ENCODE measurements at regions not wholly inside any gene's neighbourhood (a gene's known extent, or its start where the extent isn't known, plus 50 kb on each side); places are given as distances from the start of the nearest gene placed in this dataset.
"Not testable (repeated sequence)": the region's sequence is repeated elsewhere in the genome, so short reads cannot be mapped to it uniquely, and the experiment has no call there.

GRCh38 chr14:105581551-105582341 lies 55.4 kb downstream of the TMEM121 start:
- no peak for DNase-seq (ENCODE audit: low spot score)

- no peak for DNase-seq (ENCODE audit: low spot score)
These were observed 56.3 kb downstream of the TMEM121 start for GRCh38 chr14:105582639-105583038.

- DNase-seq (ENCODE audit: low spot score): not testable (repeated sequence)
These were observed 57.5 kb downstream of the TMEM121 start for GRCh38 chr14:105583914-105584313.

- not testable (repeated sequence) for DNase-seq (ENCODE audit: low spot score)
These were observed 58.9 kb downstream of the TMEM121 start for GRCh38 chr14:105585290-105585689.

GRCh38 chr14:105585722-105586121 lies 59.3 kb downstream of the TMEM121 start:
- not testable (repeated sequence) for DNase-seq (ENCODE audit: low spot score)

DNA sequence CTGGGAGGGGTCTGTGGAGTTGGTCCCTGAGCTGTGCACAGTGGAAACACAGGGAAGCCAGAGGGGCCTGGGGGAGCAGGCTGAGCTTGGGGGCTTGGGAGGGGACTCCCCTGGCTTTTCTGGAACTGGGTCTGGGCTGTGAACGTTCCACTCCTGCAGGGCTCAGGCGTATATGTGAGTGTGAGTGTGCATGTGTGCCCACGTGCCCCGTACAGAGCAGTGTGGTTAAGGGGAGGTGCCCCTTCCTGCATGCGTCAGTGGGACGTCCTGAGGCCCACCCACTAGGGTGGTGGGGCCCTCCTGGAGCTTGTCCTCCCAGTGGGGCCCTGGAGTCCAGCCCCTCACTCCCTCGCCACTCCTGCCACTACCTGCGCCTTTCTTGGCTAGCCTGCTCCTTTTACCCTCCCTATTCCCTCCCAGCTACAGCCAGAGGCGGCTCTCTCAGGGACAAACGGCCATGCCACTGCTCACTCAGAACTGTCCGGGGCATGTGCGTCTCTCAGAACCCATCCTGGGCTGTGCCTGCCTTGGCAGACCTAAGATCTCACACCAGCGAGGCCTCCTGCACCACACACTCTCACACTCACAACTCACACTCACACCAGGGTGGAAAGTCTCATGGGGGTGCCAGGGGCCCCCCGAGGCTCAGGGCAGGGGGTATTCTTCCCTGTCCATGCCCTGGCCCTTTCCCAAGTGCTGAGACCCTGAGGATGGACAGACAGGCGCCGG lies 59.9 kb downstream of the TMEM121 start:
- not testable (repeated sequence) for DNase-seq (ENCODE audit: low spot score)

DNA sequence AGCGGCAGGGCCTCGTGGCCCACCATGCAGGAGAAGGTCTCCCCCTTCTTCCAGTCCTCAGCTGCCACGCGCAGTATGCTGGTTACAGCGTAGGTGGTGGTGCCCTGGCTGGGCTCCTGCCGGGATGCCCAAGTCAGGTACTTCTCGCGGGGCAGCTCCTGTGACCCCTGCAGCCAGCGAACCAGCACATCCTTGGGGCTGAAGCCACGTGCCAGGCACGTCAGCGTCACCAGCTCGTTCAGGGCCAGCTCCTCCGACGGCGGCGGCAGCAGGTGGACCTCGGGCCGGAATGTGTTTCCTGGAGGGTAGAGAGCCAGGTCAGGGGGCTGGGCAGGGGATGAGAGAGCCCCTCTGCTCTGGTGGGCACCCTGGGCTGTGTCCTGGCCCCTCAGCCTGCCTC lies 60.7 kb downstream of the TMEM121 start:
- DNase-seq (ENCODE audit: low spot score): not testable (repeated sequence)

DNA sequence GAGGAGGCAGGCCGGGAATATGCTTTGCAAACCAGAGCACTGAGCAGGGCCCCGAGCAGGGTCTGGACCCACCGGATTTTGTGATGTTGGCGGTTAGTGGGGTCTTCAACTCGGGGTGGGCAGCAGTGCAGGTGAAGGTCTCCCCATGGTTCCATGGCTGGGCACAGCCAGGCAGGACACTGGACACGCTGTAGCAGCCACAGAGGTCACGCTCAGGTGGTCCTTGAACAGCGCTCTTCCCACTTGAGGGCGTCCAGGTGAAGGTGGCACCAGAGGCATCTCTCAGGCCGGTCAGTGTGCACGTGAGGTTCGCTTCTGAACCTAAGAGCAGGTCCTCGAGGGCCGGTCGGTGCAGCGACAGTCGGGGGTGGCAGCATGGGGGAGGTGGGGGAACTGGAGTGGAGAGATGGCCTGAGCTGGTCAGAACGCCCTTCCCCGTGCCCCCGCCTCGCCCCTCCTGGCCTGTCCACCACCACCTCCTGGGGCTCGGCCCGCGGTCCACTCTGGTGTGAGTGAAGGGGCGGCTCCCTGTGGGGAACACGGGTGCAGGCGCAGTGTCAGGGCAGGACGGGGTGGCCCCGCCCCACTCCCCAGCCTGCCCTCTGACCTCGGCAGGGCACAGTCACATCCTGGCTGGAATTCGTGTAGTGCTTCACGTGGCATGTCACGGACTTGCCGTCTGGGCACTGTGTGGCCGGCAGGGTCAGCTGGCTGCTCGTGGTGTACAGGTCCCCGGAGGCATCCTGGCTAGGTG lies 61.3 kb downstream of the TMEM121 start:
- not testable (repeated sequence) for DNase-seq (ENCODE audit: low spot score)

GRCh38 chr14:105588236-105588860 lies 62.0 kb downstream of the TMEM121 start:
- no peak for DNase-seq (ENCODE audit: low spot score)

- DNase-seq (ENCODE audit: low spot score): no peak
These were observed 63.0 kb downstream of the TMEM121 start for GRCh38 chr14:105589161-105589925.

DNA sequence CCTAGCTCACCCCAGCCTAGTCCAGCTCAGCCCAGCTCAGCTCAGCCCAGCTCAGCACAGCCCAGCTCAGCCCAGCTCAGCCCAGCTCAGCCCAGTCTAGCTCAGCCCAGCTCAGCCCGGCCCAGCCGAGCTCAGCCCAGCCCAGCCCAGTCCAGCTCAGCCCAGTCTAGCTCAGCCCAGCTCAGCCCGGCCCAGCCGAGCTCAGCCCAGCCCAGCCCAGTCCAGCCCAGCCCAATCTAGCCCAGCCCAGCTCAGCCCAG lies 63.5 kb downstream of the TMEM121 start:
- DNase-seq (ENCODE audit: low spot score): not testable (repeated sequence)

DNA sequence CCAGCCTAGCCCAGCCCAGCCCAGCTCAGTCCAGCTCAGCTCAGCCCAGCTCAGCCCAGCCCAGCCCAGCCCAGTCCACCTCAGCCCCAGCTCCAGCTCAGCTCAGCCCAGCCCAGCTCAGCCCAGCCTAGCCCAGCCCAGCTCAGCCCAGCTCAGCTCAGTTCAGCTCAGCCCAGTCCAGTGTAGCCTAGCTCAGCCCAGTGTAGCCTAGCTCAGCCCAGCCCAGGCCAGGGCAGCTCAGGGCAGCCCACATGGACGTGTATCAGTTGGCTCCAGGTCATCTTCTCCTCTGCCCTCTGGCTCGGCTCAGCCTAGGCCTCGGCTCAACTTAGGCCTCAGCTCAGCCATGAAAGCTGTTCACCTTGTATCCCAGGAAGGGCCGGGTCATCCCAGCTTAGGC lies 64.7 kb downstream of the TMEM121 start:
- DNase-seq (ENCODE audit: low spot score): no peak

GRCh38 chr14:105591792-105592341 lies 65.5 kb downstream of the TMEM121 start:
- DNase-seq (ENCODE audit: low spot score): not testable (repeated sequence)

DNA sequence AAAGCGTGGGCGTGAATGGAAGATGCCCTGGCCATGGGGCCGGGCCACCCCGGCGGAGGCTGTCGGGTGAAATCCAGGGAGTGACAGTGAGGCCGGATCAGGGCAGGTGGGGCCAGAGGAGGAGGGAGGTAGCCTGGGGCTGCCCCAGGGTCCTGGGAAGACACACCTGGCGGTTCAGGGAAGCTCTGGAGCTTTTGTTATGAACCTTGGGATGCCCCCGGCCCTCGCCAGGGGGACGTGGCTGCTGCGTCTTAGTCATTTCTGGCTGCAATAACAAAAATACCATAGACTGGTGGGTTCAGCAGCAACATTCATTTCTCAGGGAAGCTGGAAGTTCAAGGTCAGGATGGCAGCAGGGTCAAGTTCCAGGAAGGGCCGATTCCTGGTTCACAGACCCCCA lies 66.3 kb downstream of the TMEM121 start:
- not testable (repeated sequence) for DNase-seq (ENCODE audit: low spot score)

DNA sequence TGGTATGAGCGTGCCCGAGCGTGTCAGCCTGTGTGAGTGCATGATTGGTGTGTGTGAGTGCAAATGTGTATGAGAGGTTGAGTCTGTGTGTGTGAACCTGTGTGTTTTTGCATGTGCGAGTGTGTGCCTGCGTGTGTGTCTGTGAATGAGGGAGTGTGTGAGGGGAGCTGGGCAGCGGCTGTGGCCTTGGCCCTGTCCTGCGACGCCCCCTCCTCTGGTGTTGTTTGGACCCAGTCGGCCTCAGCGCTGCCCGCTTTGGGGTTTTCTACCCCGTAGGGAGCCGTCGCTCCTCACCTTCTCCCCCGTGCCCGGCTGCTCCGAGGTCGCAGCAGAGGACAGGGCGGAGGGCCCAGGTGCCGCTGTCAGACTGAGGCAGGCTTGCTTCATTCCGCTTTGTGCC lies 69.0 kb downstream of the TMEM121 start:
- not testable (repeated sequence) for DNase-seq (ENCODE audit: low spot score)

DNA sequence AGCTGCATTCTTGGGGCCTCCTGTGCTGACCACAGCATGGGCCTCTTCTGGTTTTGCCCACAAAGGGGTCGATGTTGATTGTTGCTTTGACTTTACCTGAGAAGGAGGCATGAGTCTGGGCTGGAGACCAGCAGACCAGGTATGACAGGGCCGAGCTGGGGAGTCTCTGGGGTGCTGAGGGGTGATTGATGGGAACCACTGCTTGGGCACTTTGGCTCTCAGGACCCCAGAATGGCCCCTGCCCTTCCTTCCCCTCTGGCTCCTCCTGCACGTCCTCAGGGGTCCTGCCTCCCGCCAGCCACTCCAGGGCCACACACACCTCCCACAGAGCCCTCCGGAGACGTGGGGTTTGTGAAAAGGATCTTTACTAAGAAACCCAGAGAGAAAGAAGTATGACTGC lies 70.0 kb downstream of the TMEM121 start:
- DNase-seq (ENCODE audit: low spot score): not testable (repeated sequence)

DNA sequence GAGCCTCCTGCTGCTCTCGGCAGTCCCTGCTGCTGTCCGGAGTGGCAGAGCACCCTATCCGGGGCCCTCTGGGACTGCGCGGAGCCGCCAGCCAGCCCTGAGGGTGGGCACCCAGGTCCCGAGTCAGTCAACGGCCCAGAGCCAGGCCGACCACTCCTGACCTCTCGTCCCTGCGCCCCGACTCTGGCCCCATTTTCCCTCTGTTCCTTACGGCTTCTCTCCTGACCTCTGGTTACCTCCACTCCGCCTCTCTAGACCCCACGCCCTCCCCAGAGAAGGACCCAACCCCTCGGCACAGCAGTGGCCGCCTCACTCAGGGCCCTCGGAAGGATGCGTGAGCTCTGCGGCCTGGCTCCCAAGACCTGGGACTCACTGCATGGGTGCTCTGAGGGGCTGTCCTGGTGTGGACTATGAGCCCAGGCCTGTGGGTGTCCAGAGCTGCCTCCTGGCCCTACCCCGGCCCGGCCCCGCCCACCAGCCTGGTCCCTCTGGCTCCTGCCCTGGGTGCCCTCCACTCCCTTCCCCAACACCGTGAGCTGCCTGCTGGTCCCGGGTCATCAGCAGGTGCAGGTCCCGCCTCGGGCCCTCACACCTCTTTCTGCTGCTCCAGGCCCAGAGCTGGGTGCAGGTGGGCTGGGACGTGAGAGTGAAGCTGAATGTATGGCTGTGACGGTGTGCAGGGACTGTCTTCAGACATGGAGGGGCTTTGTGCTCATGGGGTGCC lies 71.8 kb downstream of the TMEM121 start:
- DNase-seq (ENCODE audit: low spot score): not testable (repeated sequence)

- not testable (repeated sequence) for DNase-seq (ENCODE audit: low spot score)
These were observed 72.7 kb downstream of the TMEM121 start for GRCh38 chr14:105598925-105599586.

DNA sequence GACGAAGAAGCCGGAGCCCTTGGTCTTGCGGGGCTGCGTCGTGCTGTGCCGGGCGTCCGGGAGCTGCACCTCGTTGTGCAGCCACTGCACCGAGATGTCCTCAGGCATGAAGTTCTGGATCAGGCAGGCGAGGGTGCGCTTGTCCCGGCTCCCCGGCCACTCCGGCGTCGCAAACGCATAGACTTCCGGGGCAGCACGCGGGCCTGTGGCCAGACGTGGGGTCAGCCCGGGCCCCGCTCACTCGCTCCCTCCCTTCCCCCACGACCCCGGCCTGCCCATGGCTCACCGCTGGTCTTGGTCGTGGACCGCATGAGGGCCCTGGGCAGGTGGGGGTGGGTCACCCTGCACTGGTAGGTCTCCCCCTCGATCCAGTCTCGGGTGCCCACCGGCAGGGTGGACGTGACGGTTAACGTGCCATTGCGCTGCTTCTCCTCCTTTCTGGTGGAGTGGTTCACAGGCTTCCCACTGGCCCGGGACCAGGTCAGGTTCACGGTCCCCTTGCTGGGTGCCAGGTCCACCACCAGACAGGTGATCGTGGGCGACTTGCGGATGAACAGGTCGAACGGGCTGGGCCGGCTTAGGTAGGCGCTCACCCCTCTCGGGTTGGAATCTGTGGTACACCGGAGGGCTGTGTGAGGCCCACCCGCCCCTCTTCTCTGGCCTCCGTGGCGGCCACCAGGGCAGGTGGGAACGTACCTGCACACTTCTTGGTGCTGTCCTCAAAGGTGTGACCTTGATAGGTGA lies 74.0 kb downstream of the TMEM121 start:
- not testable (repeated sequence) for DNase-seq (ENCODE audit: low spot score)
